HL-60 (cell line): ENCODE measurements at regions not wholly inside any gene's neighbourhood (a gene's known extent, or its start where the extent isn't known, plus 50 kb on each side); places are given as distances from the start of the nearest gene placed in this dataset.

Experiments used
- DNase-seq, 2 experiments: peaks; one replicate each; pipeline ENCODE4 v3.0.0-alpha.2; 2010 to 2020; ENCODE audit warnings: low read depth in 1 of 2, low spot score in 1 of 2
- H3K27ac ChIP-seq: fragments of 250-450 bp; sonication (Bioruptor Pico); replicated peaks from 2 replicates; pipeline ENCODE4 v1.5.1; 2020; ENCODE audit warnings: mild to moderate bottlenecking, moderate library complexity
- H3K27me3 ChIP-seq: fragments of 250-450 bp; sonication (Bioruptor Pico); 2 replicates; pipeline ENCODE4 v1.5.1; 2021; ENCODE audit warnings: mild to moderate bottlenecking, moderate library complexity; ENCODE audit not compliant: insufficient read depth, poor library complexity, severe bottlenecking
- H3K4me3 ChIP-seq: replicated peaks from 2 replicates; pipeline ENCODE4 v1.5.1; 2011; ENCODE audit warnings: mild to moderate bottlenecking, control low read depth, low read length; ENCODE audit not compliant: insufficient read depth
- CTCF ChIP-seq: IDR thresholded peaks from one replicate; pipeline ENCODE4 v1.5.1; 2011; ENCODE audit warnings: low read length, control low read depth, inconsistent platforms; ENCODE audit not compliant: insufficient read depth
- GABPA ChIP-seq: IDR thresholded peaks from 2 replicates; pipeline ENCODE4 v1.6.1; 2012; ENCODE audit warnings: low read depth
- POLR2AphosphoS5 ChIP-seq: IDR thresholded peaks from 2 replicates; pipeline ENCODE4 v1.6.1; 2012; ENCODE audit warnings: low read depth
- REST ChIP-seq: IDR thresholded peaks from 2 replicates; pipeline ENCODE4 v1.6.1; 2012; ENCODE audit warnings: low read depth; ENCODE audit not compliant: insufficient replicate concordance
- SPI1 ChIP-seq: IDR thresholded peaks from 2 replicates; pipeline ENCODE4 v1.6.1; 2012; ENCODE audit warnings: low read depth, mild to moderate bottlenecking, borderline replicate concordance

- TF ChIP-seq REST (no peak), POLR2AphosphoS5 (no peak), SPI1 (no peak), CTCF (no peak), GABPA (no peak)
- DNase-seq, result no peak
- H3K27me3 ChIP-seq, result no peaks in the 10 kb centered on the region
- H3K27ac ChIP-seq, result no peak overlapping the region
- no peak overlapping the region for H3K4me3 ChIP-seq
Measured at GRCh38 chr12:85653731-85654455, 182.3 kb downstream of the RASSF9 start.

GRCh38 chr12:85654456-85654840 lies 181.8 kb downstream of the RASSF9 start:
- DNase-seq, result no peak
- Histone ChIP-seq H3K4me3 (no peak overlapping the region), H3K27ac (no peak overlapping the region), H3K27me3 (no peaks in the 10 kb centered on the region)
- no peak for TF ChIP-seq CTCF
- no peak for TF ChIP-seq SPI1
- no peak for TF ChIP-seq GABPA
- no peak for TF ChIP-seq POLR2AphosphoS5
- no peak for TF ChIP-seq REST

GRCh38 chr12:85656561-85656960 lies 179.6 kb downstream of the RASSF9 start:
- no peak for DNase-seq
- Histone ChIP-seq H3K27ac (no peak overlapping the region), H3K4me3 (no peak overlapping the region), H3K27me3 (no peaks in the 10 kb centered on the region)
- TF ChIP-seq REST, result no peak
- TF ChIP-seq SPI1, result no peak
- no peak for TF ChIP-seq POLR2AphosphoS5
- TF ChIP-seq GABPA, result no peak
- no peak for TF ChIP-seq CTCF
